KOPT-K1 (cell line): ENCODE measurements at regions not wholly inside any gene's neighbourhood (a gene's known extent, or its start where the extent isn't known, plus 50 kb on each side); places are given as distances from the start of the nearest gene placed in this dataset.

ENCODE experiments used
- H3K27ac ChIP-seq: fragments of 200-600 bp; sonication (generic); 2 replicates; pipeline ENCODE4 v1.5.1; 2016; ENCODE audit warnings: antibody characterized with exemption, mild to moderate bottlenecking, low read depth, low read length; ENCODE audit not compliant: poor library complexity, severe bottlenecking
- H3K36me3 ChIP-seq: fragments of 200-600 bp; sonication (generic); 2 replicates; pipeline ENCODE4 v1.5.1; 2017; ENCODE audit warnings: antibody characterized with exemption, mild to moderate bottlenecking, low read length, moderate library complexity; ENCODE audit not compliant: insufficient read depth
- H3K9me3 ChIP-seq: fragments of 200-600 bp; sonication (generic); 2 replicates; pipeline ENCODE4 v1.5.1; 2017; ENCODE audit warnings: antibody characterized with exemption, low read length, mild to moderate bottlenecking; ENCODE audit not compliant: insufficient read depth, poor library complexity, severe bottlenecking

- Histone ChIP-seq H3K9me3 (no peaks in the 10 kb centered on the region), H3K27ac (no peak overlapping the region), H3K36me3 (no peaks in the 10 kb centered on the region)
Observed at GRCh38 chr12:125214289-125214688, 149.1 kb downstream of the AACS start.

DNA sequence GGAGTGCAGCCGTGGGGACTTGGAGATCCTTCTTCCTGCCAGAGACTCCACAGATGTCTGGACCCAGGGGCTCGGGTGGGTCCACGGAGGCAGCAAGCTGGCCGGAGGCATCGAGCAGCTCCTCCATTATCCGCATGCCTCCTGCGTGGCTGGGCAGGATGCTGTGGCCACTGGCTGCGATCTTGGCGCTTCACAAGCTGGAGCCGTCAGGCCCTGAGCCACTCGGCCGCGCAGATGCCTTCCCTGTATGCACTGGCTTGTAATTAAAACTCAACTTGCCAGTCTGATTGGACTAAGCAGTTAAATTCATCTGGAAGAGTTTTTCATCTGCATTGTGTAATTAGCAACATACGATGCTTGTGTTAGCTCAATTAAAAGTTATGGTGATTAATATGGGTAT is 151.5 kb downstream of the AACS start:
- Histone ChIP-seq H3K36me3 (no peaks in the 10 kb centered on the region), H3K9me3 (no peaks in the 10 kb centered on the region), H3K27ac (no peak overlapping the region)

DNA sequence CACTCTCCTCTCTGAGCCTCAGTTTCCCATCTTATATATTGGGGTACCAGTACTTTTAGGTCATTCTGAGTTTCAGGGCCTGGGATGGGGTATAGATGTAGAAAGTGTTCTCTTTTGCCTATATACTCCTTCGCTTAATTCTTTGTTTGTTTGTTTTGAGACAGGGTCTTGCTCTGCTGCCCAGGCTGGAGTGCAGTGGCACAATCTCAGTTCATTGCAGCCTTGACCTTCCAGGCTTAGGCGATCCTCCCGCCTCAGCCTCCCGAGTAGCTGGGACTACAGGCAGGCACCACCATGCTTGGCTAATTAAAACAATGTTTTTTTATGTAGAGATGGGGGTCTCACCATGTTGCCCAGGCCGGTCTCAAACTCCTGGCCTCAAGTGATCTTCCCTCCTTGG is 152.1 kb downstream of the AACS start:
- Histone ChIP-seq H3K36me3 (no peaks in the 10 kb centered on the region), H3K9me3 (no peaks in the 10 kb centered on the region), H3K27ac (no peak overlapping the region)

DNA sequence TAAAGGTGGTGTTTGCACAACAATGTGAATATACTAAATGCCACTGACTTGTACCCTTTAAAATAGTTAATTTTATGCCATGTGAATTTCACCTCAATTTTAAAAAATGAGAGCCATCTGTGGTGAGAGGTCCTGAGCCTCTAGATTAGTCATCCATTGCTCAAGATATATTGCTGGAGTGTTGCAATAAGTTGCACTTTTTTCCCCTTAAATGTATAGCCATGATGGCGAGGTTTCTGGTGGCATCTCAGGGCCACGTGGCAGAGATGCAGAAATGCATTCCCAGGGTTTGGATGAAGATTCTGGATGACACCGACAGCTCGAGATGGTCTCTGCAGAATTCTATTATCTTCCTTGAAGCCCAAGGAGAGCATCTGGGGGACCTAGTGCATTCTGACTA is 153.7 kb downstream of the AACS start:
- no peaks in the 10 kb centered on the region for H3K36me3 ChIP-seq
- H3K27ac ChIP-seq, result no peak overlapping the region
- no peaks in the 10 kb centered on the region for H3K9me3 ChIP-seq

DNA sequence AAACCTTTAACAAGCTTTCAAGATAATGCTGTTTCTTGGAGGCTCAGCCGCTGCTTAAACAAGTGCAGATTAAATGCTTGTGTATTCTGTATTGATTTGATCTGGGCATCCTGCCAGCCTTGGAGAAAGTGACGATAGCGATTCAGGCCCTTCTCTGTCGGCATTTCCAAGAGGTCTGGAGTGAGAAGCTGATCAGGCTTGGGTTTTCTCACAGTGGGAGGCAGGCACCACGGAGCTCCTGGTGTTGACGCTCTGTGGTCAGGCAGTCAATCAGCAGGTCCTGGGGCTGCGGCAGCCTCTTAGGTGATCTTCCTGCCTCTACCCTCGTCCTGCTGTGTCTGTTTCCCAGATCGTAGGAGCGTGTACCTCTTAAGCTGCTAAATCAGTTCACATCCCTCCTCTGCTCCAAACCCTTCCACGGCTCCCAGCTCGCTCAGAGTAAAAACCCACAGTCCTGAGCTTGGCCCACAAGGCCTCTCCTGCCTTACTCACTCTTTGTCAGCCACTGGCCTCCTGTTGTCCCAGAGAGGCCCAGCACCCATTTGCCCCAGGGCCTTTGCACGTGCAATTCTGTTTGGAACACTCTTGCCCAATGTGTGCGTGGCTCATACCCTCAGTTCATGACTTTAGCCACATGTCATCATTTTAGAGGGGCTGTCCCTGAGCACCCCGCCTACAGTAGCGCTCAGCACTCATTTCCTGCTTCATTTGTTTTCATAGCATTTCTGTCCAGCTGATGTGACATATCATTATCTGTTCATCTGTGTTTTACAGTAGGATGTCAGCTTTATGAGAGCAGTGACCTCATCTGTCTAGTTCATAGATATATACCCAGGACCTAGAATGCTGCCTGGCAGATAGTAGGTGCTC is 155.4 kb downstream of the AACS start:
- H3K9me3 ChIP-seq, result no peaks in the 10 kb centered on the region
- H3K27ac ChIP-seq, result no peak overlapping the region
- H3K36me3 ChIP-seq, result no peaks in the 10 kb centered on the region

GRCh38 chr12:125221602-125222001 is 156.4 kb downstream of the AACS start:
- no peaks in the 10 kb centered on the region for H3K9me3 ChIP-seq
- H3K36me3 ChIP-seq, result no peaks in the 10 kb centered on the region
- H3K27ac ChIP-seq, result no peak overlapping the region

GRCh38 chr12:125222876-125223275 is 157.6 kb downstream of the AACS start:
- H3K36me3 ChIP-seq, result no peaks in the 10 kb centered on the region
- no peak overlapping the region for H3K27ac ChIP-seq
- H3K9me3 ChIP-seq, result no peaks in the 10 kb centered on the region

- H3K27ac ChIP-seq, result no peak overlapping the region
- H3K36me3 ChIP-seq, result no peaks in the 10 kb centered on the region
- no peaks in the 10 kb centered on the region for H3K9me3 ChIP-seq
Observed at GRCh38 chr12:125225641-125226040, 160.4 kb downstream of the AACS start.

- no peaks in the 10 kb centered on the region for H3K36me3 ChIP-seq
- no peak overlapping the region for H3K27ac ChIP-seq
- no peaks in the 10 kb centered on the region for H3K9me3 ChIP-seq
Observed at GRCh38 chr12:125228519-125229260, 163.5 kb downstream of the AACS start.

DNA sequence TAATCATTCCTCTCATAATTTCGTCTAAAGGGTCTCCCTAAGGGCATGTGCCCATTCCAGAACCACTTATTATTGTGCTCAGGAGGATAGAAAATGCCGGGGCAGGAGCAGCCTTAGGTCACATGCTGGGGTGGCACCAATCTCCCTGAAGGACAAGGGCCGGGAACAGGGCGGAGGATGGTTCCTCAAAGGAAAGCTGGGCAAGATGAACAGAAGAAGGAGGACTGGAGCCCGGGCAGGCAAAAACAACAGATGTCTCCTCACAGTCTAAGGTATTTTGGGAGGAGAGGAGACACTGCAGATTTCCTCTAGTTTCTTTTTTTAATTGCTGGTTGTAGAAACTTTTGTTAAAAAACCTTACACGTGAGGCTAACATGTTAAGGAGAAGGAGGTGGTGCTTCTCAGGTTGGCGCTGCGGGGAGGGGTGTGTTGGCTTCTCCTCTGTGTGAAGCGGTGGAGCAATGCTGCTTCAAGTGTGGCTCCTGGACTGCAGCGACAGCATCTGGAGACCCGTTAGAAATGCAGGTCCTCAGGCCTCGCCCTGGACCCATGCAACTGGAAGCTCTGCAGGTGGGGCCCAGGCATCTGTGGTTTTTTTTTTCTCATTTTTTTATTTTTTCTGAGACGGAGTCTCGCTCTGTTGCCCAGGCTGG is 164.8 kb downstream of the AACS start:
- H3K27ac ChIP-seq, result no peak overlapping the region
- no peaks in the 10 kb centered on the region for H3K36me3 ChIP-seq

GRCh38 chr12:125233319-125233718 is 168.1 kb downstream of the AACS start:
- H3K36me3 ChIP-seq, result no peaks in the 10 kb centered on the region
- H3K27ac ChIP-seq, result no peak overlapping the region
- H3K9me3 ChIP-seq, result no peaks in the 10 kb centered on the region

More for the DNA sequence above, 164.8 kb downstream of the AACS start:
- H3K9me3 ChIP-seq, result no peaks in the 10 kb centered on the region

GRCh38 chr12:125239563-125239962 is 174.3 kb downstream of the AACS start:
- H3K27ac ChIP-seq, result no peak overlapping the region
- H3K9me3 ChIP-seq, result no peaks in the 10 kb centered on the region
- H3K36me3 ChIP-seq, result no peaks in the 10 kb centered on the region

DNA sequence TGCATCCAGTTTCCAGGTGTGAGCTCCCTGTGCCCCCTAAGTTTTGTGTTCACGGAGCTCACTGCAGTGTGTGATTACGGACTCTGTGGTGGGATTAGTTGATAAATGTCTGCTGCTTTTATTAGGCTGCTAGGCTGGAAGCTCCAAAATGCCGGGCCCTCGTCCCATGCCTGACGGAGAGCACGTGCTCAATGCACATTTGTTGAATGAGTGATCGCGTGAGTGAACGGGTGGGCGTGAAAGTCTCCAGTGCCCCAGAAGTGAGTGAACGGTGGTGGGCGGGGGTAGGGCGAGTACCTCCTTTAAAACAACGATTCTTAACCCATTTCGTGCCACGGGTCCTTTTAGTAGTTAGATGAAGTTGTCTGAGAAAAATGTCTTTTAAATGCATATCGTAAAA is 175.5 kb downstream of the AACS start:
- no peak overlapping the region for H3K27ac ChIP-seq
- H3K9me3 ChIP-seq, result no peaks in the 10 kb centered on the region
- no peaks in the 10 kb centered on the region for H3K36me3 ChIP-seq

DNA sequence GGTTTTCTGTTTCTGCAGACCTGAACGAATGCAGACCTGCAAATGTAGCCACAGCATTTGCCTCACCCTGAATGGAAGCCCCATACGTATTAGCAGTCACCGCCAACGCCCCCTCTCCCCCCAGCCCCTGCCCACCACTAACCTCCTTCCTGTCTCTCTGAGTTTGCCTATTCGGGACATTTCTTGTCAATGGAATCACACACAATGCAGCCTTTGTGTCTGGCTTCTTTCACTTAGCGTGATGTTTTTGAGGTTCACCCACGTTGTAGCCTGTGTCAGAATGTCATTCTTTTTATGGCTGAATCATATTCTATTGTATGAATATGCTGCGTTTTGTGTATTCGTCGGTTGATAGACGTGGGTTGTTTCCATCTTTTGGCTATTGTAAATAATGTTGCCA is 178.6 kb downstream of the AACS start:
- Histone ChIP-seq H3K9me3 (no peaks in the 10 kb centered on the region), H3K27ac (no peak overlapping the region), H3K36me3 (no peaks in the 10 kb centered on the region)

- Histone ChIP-seq H3K36me3 (no peaks in the 10 kb centered on the region), H3K27ac (no peak overlapping the region), H3K9me3 (no peaks in the 10 kb centered on the region)
Observed at GRCh38 chr12:125244338-125244737, 179.1 kb downstream of the AACS start.
